Fibroblast of the aortic adventitia (primary cell): ENCODE measurements at regions not wholly inside any gene's neighbourhood (a gene's known extent, or its start where the extent isn't known, plus 50 kb on each side); places are given as distances from the start of the nearest gene placed in this dataset.

ENCODE experiments used
- DNase-seq: peaks from one replicate; pipeline ENCODE4 v3.0.0-alpha.2; 2010; ENCODE audit warnings: low read depth
- H3K4me3 ChIP-seq: 2 replicates; pipeline ENCODE4 v1.5.1; 2011; ENCODE audit warnings: low read depth, mild to moderate bottlenecking, control low read depth, low read length, moderate library complexity
- TF ChIP-seq, protein P1 (sequence below): IDR thresholded peaks from 2 replicates; pipeline ENCODE4 v1.5.1; 2011; ENCODE audit warnings: mild to moderate bottlenecking, low read length, control low read depth, inconsistent platforms; ENCODE audit not compliant: insufficient read depth

DNA sequence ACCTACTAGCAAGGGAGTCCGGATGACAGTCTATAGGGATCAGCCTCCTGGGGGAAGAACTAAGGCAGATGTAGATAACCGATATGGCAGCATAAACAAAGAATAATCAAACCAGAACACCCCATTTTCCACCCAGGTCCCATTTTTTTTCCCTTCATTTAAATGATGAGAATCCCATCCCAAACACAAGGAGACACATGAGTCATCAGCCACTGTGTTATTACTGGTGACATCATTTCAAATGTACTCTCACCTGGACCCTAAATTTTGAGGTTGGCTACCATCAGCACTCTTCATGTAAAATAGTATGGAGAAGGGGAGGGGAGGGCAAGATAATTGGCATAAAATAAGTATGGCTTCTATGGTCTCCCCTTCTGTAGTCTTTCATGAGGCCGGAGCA lies 108.9 kb upstream of the GUCA2B start:
- no peak overlapping the region for H3K4me3 ChIP-seq
- no peak for DNase-seq
- TF ChIP-seq, protein P1, sequence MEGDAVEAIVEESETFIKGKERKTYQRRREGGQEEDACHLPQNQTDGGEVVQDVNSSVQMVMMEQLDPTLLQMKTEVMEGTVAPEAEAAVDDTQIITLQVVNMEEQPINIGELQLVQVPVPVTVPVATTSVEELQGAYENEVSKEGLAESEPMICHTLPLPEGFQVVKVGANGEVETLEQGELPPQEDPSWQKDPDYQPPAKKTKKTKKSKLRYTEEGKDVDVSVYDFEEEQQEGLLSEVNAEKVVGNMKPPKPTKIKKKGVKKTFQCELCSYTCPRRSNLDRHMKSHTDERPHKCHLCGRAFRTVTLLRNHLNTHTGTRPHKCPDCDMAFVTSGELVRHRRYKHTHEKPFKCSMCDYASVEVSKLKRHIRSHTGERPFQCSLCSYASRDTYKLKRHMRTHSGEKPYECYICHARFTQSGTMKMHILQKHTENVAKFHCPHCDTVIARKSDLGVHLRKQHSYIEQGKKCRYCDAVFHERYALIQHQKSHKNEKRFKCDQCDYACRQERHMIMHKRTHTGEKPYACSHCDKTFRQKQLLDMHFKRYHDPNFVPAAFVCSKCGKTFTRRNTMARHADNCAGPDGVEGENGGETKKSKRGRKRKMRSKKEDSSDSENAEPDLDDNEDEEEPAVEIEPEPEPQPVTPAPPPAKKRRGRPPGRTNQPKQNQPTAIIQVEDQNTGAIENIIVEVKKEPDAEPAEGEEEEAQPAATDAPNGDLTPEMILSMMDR = no peak

DNA sequence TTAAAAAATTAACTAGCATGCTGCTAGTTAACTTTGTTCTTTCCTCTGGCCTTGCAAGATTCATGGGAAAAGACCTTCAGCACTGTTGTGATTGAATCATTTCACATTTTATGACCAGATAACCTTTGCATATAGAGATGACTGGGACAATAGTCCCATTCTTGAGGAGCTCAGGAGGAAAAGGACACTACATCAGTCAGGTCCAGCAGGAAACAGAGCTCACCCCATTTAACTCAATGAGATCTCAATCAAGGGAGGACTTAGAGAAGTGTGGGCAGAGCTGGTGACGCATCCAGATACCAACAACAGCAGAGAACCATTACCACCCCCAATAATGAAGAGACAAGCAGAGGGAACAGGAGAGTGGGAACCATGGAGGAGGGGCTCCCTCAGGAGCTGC lies 109.4 kb upstream of the GUCA2B start:
- no peak overlapping the region for H3K4me3 ChIP-seq
- TF ChIP-seq, protein P1 = no peak
- DNase-seq = no peak

DNA sequence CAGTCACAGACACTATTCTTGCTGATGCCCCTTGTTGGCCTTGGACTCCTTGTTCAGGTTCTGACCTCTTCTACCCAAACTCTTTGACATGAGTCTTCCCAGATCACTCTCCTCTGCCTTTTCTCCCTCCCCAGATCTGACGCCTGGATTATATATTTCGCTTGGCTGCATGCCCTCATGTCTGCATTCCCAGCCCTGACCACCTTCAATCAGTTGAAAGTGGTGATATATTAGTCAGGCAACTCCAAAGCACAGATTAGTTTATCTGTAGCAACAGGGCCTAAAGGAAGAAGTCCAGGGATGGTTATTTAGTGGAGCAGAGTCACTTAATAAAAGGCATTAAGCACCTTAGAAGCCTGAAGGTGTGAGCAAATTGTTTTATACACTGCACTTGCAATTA lies 110.0 kb upstream of the GUCA2B start:
- DNase-seq = no peak
- TF ChIP-seq, protein P1 = no peak

DNA sequence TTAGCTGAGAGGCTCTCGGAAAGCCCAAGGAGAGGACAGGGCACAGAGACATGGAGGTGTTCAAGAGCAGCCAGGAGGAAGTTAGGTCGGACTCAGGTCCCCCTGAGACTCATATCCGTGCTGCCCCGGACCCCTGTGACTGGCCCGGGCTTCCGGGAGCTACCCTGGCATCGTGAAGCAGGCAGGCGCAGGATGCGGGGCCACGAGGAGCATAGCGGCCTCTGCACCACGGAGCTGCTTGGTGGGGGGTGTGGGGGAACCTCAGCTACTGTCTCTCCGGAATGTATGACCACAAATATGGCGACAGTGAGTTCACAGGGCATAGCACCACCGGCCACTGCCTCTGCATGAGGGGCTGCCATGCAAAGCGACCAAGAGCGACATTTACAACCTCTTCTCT lies 112.2 kb upstream of the GUCA2B start:
- TF ChIP-seq, protein P1 = no peak
- DNase-seq = no peak
- H3K4me3 ChIP-seq = no peak overlapping the region

More for the DNA sequence above, 110.0 kb upstream of the GUCA2B start:
- H3K4me3 ChIP-seq = no peak overlapping the region

DNA sequence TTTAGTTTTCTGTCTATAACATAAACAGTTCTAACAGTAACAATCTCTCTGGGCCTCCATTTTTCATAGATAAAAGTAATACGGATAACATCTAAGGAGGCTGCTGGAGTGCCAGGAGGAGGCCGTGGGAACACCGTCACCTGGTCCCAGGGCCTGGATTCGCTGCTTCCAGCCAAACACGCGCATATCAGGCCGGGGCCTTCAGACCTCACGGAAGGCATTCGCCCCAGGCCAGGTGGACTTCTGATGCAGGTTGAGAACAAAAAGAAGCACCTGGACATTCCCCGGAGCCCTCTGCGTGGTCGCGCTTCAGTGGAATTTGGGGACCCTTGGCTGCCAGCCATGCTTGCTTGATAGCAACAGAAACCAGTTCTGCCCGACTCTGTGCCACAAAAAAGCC lies 113.1 kb upstream of the GUCA2B start:
- TF ChIP-seq, protein P1 = no peak
- DNase-seq = no peak
- H3K4me3 ChIP-seq = no peak overlapping the region

DNA sequence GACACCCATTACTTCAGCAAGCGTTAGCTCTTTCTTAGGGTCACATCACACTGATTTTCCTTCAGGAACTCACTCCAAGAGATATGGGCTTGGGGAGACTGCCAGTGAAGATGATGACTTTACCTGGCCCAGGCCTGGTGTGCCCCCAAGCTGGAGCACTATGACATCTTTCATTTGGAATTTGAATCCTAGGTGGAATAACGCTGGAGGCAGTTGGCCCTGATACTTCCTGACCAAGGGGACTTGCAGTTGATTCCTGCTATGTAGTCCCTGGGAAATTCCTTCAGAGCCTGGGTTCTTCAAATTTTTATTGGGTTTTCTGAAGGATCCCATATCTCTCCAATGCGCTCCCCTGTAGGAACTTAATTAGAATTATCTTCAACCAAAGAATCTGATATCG lies 114.9 kb upstream of the GUCA2B start:
- no peak overlapping the region for H3K4me3 ChIP-seq
- TF ChIP-seq, protein P1 = no peak
- DNase-seq = no peak

DNA sequence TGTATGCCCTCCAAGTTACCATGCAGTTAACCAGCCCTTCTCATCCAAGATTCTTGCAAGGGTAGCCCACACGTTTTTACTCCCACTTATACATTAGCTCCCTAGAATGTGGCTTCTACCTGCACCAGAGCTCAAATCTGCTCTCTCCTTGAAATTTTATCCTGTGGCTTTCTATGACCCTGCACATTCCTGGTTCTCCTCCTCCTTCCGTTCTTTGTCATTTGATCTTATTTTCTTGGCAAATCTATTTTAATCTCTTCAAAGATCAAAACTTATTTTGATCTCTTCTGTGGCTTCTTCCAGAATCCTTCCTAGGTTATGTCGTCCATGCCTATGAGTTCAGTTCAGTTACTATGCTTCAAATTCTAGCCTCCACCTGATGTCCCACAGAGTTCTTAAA lies 115.6 kb upstream of the GUCA2B start:
- TF ChIP-seq, protein P1 = no peak
- no peak for DNase-seq
- H3K4me3 ChIP-seq = no peak overlapping the region
